WTC11 (cell line): ENCODE measurements at regions not wholly inside any gene's neighbourhood (a gene's known extent, or its start where the extent isn't known, plus 50 kb on each side); places are given as distances from the start of the nearest gene placed in this dataset.

ENCODE experiments used
- ATAC-seq: fragments of 200-7000 bp; cut with Tn5 transposase; 2 replicates; pipeline ENCODE4 v1.10.0; 2021; ENCODE audit warnings: mild to moderate bottlenecking, moderate library complexity
- CTCF ChIA-PET: fragments of 300-600 bp; sonication (Branson Sonifier 250); formaldehyde crosslinking; loops from one replicate; lab custom pipeline; 2021; ENCODE audit warnings: antibody characterized with exemption; lab: Charles Lee
- POLR2A ChIA-PET: fragments of 350-600 bp; sonication (Branson Sonifier 250); formaldehyde crosslinking; loops from one replicate; lab custom pipeline; 2021; ENCODE audit warnings: antibody characterized with exemption; lab: Charles Lee
- DNase-seq: peaks from one replicate; pipeline ENCODE4 v3.0.0; 2021; ENCODE audit warnings: low spot score
- H3K27ac Mint-ChIP-seq: 2 replicates; pipeline ENCODE4 v1.8.0; 2021; ENCODE audit warnings: mixed read lengths
- H3K27me3 Mint-ChIP-seq: 2 replicates; pipeline ENCODE4 v1.8.0; 2021; ENCODE audit warnings: low read depth, mild to moderate bottlenecking, moderate library complexity, mixed read lengths
- H3K36me3 Mint-ChIP-seq: 2 replicates; pipeline ENCODE4 v1.8.0; 2021; ENCODE audit warnings: mixed read lengths
- H3K4me1 Mint-ChIP-seq: 2 replicates; pipeline ENCODE4 v1.8.0; 2022; ENCODE audit warnings: mixed read lengths
- H3K4me3 Mint-ChIP-seq: 2 replicates; pipeline ENCODE4 v1.8.0; 2021; ENCODE audit warnings: mild to moderate bottlenecking, moderate library complexity, mixed read lengths
- H3K9me3 Mint-ChIP-seq: 2 replicates; pipeline ENCODE4 v1.8.0; 2021; ENCODE audit warnings: mixed read lengths
- ATF1 ChIP-seq: sonication (generic); formaldehyde crosslinking; IDR thresholded peaks from 2 replicates; pipeline ENCODE4 v1.8.1; 2023; ENCODE audit warnings: mild to moderate bottlenecking, moderate library complexity, missing genetic modification reagents
- CBFB ChIP-seq: sonication (generic); formaldehyde crosslinking; IDR thresholded peaks from 2 replicates; pipeline ENCODE4 v1.8.1; 2022; ENCODE audit warnings: mild to moderate bottlenecking, low read depth, missing genetic modification reagents
- ELF4 ChIP-seq: sonication (generic); formaldehyde crosslinking; IDR thresholded peaks from 2 replicates; pipeline ENCODE4 v1.8.1; 2022; ENCODE audit warnings: low read depth, mild to moderate bottlenecking, moderate library complexity, missing genetic modification reagents
- FOXJ3 ChIP-seq: sonication (generic); formaldehyde crosslinking; IDR thresholded peaks from 2 replicates; pipeline ENCODE4 v1.9.0; 2021; ENCODE audit warnings: missing genetic modification reagents, mild to moderate bottlenecking, borderline replicate concordance
- FOXK1 ChIP-seq: sonication (generic); formaldehyde crosslinking; IDR thresholded peaks from 2 replicates; pipeline ENCODE4 v1.8.0; 2022; ENCODE audit warnings: mild to moderate bottlenecking, moderate library complexity, missing genetic modification reagents
- GRHL2 ChIP-seq: fragments of 250-450 bp; sonication (Bioruptor Pico); IDR thresholded peaks from 2 replicates; pipeline ENCODE4 v1.8.0; 2022; ENCODE audit warnings: mild to moderate bottlenecking, moderate library complexity; ENCODE audit not compliant: insufficient replicate concordance, severe bottlenecking
- GTF2I ChIP-seq: fragments of 250-450 bp; sonication (Bioruptor Pico); conservative IDR thresholded peaks from 2 replicates; pipeline ENCODE4 v1.4.0; 2021; ENCODE audit warnings: mild to moderate bottlenecking
- HMGXB4 ChIP-seq: sonication (generic); formaldehyde crosslinking; IDR thresholded peaks from 2 replicates; pipeline ENCODE4 v1.8.1; 2023; ENCODE audit warnings: mild to moderate bottlenecking, moderate library complexity, missing genetic modification reagents
- JUN ChIP-seq: sonication (generic); formaldehyde crosslinking; IDR thresholded peaks from 2 replicates; pipeline ENCODE4 v1.8.0; 2023; ENCODE audit warnings: mild to moderate bottlenecking, missing genetic modification reagents
- NR3C1 ChIP-seq: sonication (generic); formaldehyde crosslinking; conservative IDR thresholded peaks from 2 replicates; pipeline ENCODE4 v1.8.1; 2023; ENCODE audit warnings: low read depth, mild to moderate bottlenecking, missing genetic modification reagents
- PRDM15 ChIP-seq: sonication (generic); formaldehyde crosslinking; IDR thresholded peaks from 2 replicates; pipeline ENCODE4 v1.8.0; 2022; ENCODE audit warnings: missing genetic modification reagents
- PREB ChIP-seq: sonication (generic); formaldehyde crosslinking; IDR thresholded peaks from 2 replicates; pipeline ENCODE4 v1.8.1; 2022; ENCODE audit warnings: mild to moderate bottlenecking, missing genetic modification reagents, moderate library complexity, borderline replicate concordance
- RELA ChIP-seq: sonication (generic); formaldehyde crosslinking; IDR thresholded peaks from 2 replicates; pipeline ENCODE4 v1.8.1; 2022; ENCODE audit warnings: missing genetic modification reagents, mild to moderate bottlenecking, borderline replicate concordance
- ZNF423 ChIP-seq: fragments of 250-450 bp; sonication (Bioruptor Pico); IDR thresholded peaks from 2 replicates; pipeline ENCODE4 v2.1.2; 2022; ENCODE audit warnings: mild to moderate bottlenecking, moderate library complexity
- TF ChIP-seq, protein P1 (sequence below): sonication (generic); formaldehyde crosslinking; IDR thresholded peaks from 2 replicates; pipeline ENCODE4 v1.8.1; 2023; ENCODE audit warnings: mild to moderate bottlenecking, missing genetic modification reagents, borderline replicate concordance
- TF ChIP-seq, protein P2 (sequence below): fragments of 250-450 bp; sonication (Bioruptor Pico); conservative IDR thresholded peaks from 2 replicates; pipeline ENCODE4 v1.9.0; 2021; ENCODE audit warnings: mild to moderate bottlenecking
- TF ChIP-seq, protein P3 (sequence below): sonication (generic); formaldehyde crosslinking; conservative IDR thresholded peaks from 2 replicates; pipeline ENCODE4 v1.8.1; 2023; ENCODE audit warnings: mild to moderate bottlenecking, low read depth, missing genetic modification reagents, moderate library complexity
- TF ChIP-seq, protein P4 (sequence below): fragments of 250-450 bp; sonication (Bioruptor Pico); IDR thresholded peaks from 2 replicates; pipeline ENCODE4 v1.9.0; 2021; ENCODE audit warnings: moderate library complexity, mild to moderate bottlenecking, inconsistent platforms, borderline replicate concordance

- TF ChIP-seq, protein P1, sequence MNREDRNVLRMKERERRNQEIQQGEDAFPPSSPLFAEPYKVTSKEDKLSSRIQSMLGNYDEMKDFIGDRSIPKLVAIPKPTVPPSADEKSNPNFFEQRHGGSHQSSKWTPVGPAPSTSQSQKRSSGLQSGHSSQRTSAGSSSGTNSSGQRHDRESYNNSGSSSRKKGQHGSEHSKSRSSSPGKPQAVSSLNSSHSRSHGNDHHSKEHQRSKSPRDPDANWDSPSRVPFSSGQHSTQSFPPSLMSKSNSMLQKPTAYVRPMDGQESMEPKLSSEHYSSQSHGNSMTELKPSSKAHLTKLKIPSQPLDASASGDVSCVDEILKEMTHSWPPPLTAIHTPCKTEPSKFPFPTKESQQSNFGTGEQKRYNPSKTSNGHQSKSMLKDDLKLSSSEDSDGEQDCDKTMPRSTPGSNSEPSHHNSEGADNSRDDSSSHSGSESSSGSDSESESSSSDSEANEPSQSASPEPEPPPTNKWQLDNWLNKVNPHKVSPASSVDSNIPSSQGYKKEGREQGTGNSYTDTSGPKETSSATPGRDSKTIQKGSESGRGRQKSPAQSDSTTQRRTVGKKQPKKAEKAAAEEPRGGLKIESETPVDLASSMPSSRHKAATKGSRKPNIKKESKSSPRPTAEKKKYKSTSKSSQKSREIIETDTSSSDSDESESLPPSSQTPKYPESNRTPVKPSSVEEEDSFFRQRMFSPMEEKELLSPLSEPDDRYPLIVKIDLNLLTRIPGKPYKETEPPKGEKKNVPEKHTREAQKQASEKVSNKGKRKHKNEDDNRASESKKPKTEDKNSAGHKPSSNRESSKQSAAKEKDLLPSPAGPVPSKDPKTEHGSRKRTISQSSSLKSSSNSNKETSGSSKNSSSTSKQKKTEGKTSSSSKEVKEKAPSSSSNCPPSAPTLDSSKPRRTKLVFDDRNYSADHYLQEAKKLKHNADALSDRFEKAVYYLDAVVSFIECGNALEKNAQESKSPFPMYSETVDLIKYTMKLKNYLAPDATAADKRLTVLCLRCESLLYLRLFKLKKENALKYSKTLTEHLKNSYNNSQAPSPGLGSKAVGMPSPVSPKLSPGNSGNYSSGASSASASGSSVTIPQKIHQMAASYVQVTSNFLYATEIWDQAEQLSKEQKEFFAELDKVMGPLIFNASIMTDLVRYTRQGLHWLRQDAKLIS (CRISPR knock-in tag): no peak
- TF ChIP-seq PREB: no peak
- TF ChIP-seq GTF2I (CRISPR knock-in tag): no peak
- no peak for TF ChIP-seq FOXJ3
- no peak for TF ChIP-seq GRHL2
- TF ChIP-seq, protein P2, sequence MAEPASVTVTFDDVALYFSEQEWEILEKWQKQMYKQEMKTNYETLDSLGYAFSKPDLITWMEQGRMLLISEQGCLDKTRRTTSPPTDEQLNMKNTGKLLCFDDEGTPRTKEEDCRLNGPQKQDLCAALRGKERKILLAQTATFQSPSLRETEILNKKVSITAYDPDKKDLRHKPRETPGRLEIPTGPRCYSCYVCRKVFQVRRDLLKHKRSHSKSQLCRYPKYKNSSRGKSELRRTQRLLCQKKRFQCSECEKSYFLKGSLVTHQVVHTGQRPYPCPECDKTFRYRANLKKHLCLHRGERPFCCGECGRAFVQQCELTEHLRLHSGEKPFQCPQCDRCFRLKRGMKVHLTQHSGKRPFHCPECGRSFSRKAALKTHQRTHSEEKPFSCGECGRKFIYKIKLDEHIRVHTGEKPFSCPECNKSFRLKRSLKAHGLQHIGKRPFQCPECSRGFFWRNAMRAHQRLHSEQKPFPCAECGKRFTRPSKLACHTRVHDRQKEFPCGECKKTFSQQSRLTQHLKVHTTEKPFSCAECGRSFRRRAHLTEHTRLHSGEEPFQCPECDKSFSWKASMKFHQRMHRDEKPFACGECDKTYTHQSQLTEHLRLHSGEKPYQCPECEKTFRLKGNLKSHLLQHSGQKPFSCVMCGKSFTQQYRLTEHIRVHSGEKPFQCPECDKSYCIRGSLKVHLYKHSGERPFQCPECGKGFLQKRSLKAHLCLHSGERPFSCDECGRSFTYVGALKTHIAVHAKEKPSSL: no peak
- TF ChIP-seq NR3C1: no peak
- TF ChIP-seq, all 79 proteins: peak for 0
Observed at GRCh38 chr3:159910991-159911663, 77.5 kb upstream of the IL12A start (continued).

DNA sequence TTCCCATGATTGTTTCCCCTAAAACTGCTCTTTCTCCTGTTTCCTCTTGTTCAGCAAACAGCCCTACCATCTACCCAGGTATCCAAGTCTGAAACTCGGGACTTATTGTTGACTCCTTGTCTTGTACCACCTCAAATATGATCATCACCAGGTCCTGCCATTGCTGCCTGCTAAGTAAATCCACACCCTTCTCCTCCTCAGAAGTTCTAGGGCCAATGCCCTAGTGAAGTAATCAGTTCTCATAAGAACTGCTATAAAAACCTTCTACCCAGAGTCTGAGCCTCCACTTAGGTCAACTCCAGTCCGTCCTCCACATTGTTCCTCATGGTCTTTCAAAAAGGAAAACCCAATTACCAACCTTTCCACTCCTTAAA, 77.0 kb upstream of the IL12A start:
- H3K9me3 Mint-ChIP-seq: no peaks in the 10 kb centered on the region
- DNase-seq (no peak), ATAC-seq (no peak)
- no peak overlapping the region for H3K27ac Mint-ChIP-seq
- H3K4me3 Mint-ChIP-seq: no peak overlapping the region
- H3K4me1 Mint-ChIP-seq: no peaks in the 10 kb centered on the region
- H3K27me3 Mint-ChIP-seq: no peaks in the 10 kb centered on the region; the same call in 1 of the 2 replicates
- ChIA-PET CTCF (no interaction called here), POLR2A (no interaction called here)
- no peaks in the 10 kb centered on the region for H3K36me3 Mint-ChIP-seq
- TF ChIP-seq, protein P3, sequence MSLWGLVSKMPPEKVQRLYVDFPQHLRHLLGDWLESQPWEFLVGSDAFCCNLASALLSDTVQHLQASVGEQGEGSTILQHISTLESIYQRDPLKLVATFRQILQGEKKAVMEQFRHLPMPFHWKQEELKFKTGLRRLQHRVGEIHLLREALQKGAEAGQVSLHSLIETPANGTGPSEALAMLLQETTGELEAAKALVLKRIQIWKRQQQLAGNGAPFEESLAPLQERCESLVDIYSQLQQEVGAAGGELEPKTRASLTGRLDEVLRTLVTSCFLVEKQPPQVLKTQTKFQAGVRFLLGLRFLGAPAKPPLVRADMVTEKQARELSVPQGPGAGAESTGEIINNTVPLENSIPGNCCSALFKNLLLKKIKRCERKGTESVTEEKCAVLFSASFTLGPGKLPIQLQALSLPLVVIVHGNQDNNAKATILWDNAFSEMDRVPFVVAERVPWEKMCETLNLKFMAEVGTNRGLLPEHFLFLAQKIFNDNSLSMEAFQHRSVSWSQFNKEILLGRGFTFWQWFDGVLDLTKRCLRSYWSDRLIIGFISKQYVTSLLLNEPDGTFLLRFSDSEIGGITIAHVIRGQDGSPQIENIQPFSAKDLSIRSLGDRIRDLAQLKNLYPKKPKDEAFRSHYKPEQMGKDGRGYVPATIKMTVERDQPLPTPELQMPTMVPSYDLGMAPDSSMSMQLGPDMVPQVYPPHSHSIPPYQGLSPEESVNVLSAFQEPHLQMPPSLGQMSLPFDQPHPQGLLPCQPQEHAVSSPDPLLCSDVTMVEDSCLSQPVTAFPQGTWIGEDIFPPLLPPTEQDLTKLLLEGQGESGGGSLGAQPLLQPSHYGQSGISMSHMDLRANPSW (CRISPR knock-in tag): no peak
- TF ChIP-seq FOXK1 (CRISPR knock-in tag) (no peak), JUN (CRISPR knock-in tag) (no peak), CBFB (CRISPR knock-in tag) (no peak), HMGXB4 (no peak), ATF1 (CRISPR knock-in tag) (no peak), ELF4 (CRISPR knock-in tag) (no peak), ZNF423 (CRISPR knock-in tag) (no peak), PRDM15 (CRISPR knock-in tag) (no peak), RELA (no peak)
- TF ChIP-seq, protein P4, sequence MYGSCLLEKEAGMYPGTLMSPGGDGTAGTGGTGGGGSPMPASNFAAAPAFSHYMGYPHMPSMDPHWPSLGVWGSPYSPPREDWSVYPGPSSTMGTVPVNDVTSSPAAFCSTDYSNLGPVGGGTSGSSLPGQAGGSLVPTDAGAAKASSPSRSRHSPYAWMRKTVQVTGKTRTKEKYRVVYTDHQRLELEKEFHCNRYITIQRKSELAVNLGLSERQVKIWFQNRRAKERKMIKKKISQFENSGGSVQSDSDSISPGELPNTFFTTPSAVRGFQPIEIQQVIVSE: no peak
